Upper lobe of left lung (tissue), 4 donors: ENCODE measurements at regions not wholly inside any gene's neighbourhood (a gene's known extent, or its start where the extent isn't known, plus 50 kb on each side); places are given as distances from the start of the nearest gene placed in this dataset.

ENCODE experiments used
- CTCF ChIP-seq, 6 experiments: fragments of 450-650 bp in 4 of 6; fragments of 200-600 bp in 2 of 6; sonication (generic) in 2 of 6; IDR thresholded peaks; one replicate each; pipeline ENCODE4 v1.5.1; 2016 to 2019; ENCODE audit warnings: antibody characterized with exemption in 6 of 6
- EP300 ChIP-seq, 4 donors: sonication (generic); formaldehyde crosslinking; IDR thresholded peaks; one replicate each; pipeline ENCODE4 v1.5.1; 2017; ENCODE audit warnings: antibody characterized with exemption in 4 of 4, control low read depth in 2 of 4
- POLR2A ChIP-seq, 4 donors: fragments of 450-650 bp; IDR thresholded peaks; one replicate each; pipeline ENCODE4 v1.5.1; 2016 to 2017; ENCODE audit warnings: antibody characterized with exemption in 4 of 4, mild to moderate bottlenecking in 2 of 4
- POLR2AphosphoS5 ChIP-seq, 2 donors: sonication (generic); formaldehyde crosslinking; IDR thresholded peaks; one replicate each; pipeline ENCODE4 v1.5.1; 2017; ENCODE audit warnings: antibody characterized with exemption in 2 of 2

DNA sequence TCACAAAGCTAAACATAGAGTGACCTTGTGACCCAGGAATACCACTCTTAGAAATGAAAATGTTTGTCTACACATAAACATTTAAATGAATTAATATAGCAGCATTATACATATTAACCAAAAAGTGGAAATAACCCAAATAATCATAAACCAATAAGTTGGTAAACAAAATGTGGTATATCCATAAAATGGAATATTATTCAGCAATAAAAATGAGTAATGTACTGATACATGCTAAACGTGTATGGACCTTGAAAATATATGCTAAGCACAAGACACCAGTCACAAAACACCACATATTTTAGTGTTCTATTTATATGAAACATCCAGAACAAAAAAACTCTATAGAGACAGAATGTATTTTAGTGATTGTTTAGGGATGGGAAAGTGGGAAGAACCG, 68.9 kb upstream of the FUT9 start:
- TF ChIP-seq CTCF (IDR thresholded peaks at IDR 0.05) = no peak
- TF ChIP-seq POLR2A (IDR thresholded peaks at IDR 0.05) = no peak
- TF ChIP-seq EP300 (IDR thresholded peaks at IDR 0.05) = no peak
- TF ChIP-seq POLR2AphosphoS5 (IDR thresholded peaks at IDR 0.05) = no peak
